GM23248 (cell line): ENCODE measurements at regions not wholly inside any gene's neighbourhood (a gene's known extent, or its start where the extent isn't known, plus 50 kb on each side); places are given as distances from the start of the nearest gene placed in this dataset.
"Not testable (repeated sequence)": the region's sequence is repeated elsewhere in the genome, so short reads cannot be mapped to it uniquely, and the experiment has no call there.

Source experiments
- EZH2 ChIP-seq: fragments of 200-600 bp; sonication (generic); IDR thresholded peaks from 2 replicates; pipeline ENCODE4 v1.6.1; 2018; ENCODE audit warnings: antibody characterized with exemption, mild to moderate bottlenecking; ENCODE audit not compliant: insufficient read depth, poor library complexity, severe bottlenecking
- EZH2phosphoT487 ChIP-seq: fragments of 200-600 bp; sonication (generic); IDR thresholded peaks from 2 replicates; pipeline ENCODE4 v1.6.1; 2018; ENCODE audit warnings: antibody characterized with exemption, moderate library complexity, mild to moderate bottlenecking, low read depth; ENCODE audit not compliant: insufficient read depth

DNA sequence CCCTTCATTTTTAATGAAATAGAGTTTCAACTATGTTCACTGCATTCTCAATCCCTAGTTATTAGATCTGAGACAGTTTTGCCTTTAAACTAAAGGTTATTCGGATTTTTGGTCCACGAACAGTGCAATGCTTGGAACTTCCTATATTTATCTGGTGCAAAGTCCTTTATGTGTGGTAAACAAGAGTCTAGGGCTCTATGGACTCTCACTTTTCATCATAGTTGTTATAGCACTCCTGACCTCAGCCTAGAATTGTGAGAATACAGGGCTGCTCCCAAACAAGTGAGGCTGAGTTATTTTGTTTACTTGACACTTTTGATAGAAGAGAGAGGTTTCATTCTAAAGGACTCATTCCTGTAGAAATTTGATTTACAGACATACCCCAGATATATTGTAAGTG is 692.1 kb downstream of the TTLL7 start:
- TF ChIP-seq EZH2, EZH2phosphoT487: not testable (repeated sequence)
